ENCODE measurements at regions not wholly inside any gene's neighbourhood (a gene's known extent, or its start where the extent isn't known, plus 50 kb on each side); places are given as distances from the start of the nearest gene placed in this dataset.

- no peak for TF ChIP-seq CTCF (IDR thresholded peaks at IDR 0.05)
- Histone ChIP-seq H3K4me1 (ENCODE audit: control insufficient read depth in 1 of 2, low read depth in 2 of 2) (no peaks in the 10 kb centered on the region), H3K27me3 (replicated peaks; ENCODE audit: insufficient read depth) (no peaks in the 10 kb centered on the region), H3K9me3 (no peaks in the 10 kb centered on the region), H3K4me3 (no peak overlapping the region), H3K36me3 (no peaks in the 10 kb centered on the region), H3K27ac (no peak overlapping the region)
- no peak for DNase-seq (ENCODE audit: low spot score)
- no peak for ATAC-seq (ENCODE audit: insufficient number of reproducible peaks, low FRiP score, low read depth)
These were observed 587.3 kb downstream of the SEMA5A start for GRCh38 chr5:8958602-8959001.

- TF ChIP-seq CTCF (IDR thresholded peaks at IDR 0.05), result no peak
- no peak overlapping the region for H3K4me3 ChIP-seq
- no peak overlapping the region for H3K27ac ChIP-seq
- ATAC-seq (ENCODE audit: insufficient number of reproducible peaks, low FRiP score, low read depth), result no peak
- H3K36me3 ChIP-seq, result no peaks in the 10 kb centered on the region
- H3K27me3 ChIP-seq (replicated peaks; ENCODE audit: insufficient read depth), result no peaks in the 10 kb centered on the region
- no peaks in the 10 kb centered on the region for H3K4me1 ChIP-seq (ENCODE audit: control insufficient read depth in 1 of 2, low read depth in 2 of 2)
- no peaks in the 10 kb centered on the region for H3K9me3 ChIP-seq
- DNase-seq (ENCODE audit: low spot score), result no peak
These were observed 584.7 kb downstream of the SEMA5A start for GRCh38 chr5:8961219-8961618.

GRCh38 chr5:8961956-8962355 is 583.9 kb downstream of the SEMA5A start:
- TF ChIP-seq CTCF (IDR thresholded peaks at IDR 0.05), result no peak
- DNase-seq (ENCODE audit: low spot score) (no peak), ATAC-seq (ENCODE audit: insufficient number of reproducible peaks, low FRiP score, low read depth) (no peak)
- Histone ChIP-seq H3K9me3 (no peaks in the 10 kb centered on the region), H3K27me3 (replicated peaks; ENCODE audit: insufficient read depth) (no peaks in the 10 kb centered on the region), H3K27ac (no peak overlapping the region), H3K36me3 (no peaks in the 10 kb centered on the region), H3K4me1 (ENCODE audit: control insufficient read depth in 1 of 2, low read depth in 2 of 2) (no peaks in the 10 kb centered on the region), H3K4me3 (no peak overlapping the region)

- TF ChIP-seq CTCF (IDR thresholded peaks at IDR 0.05), result no peak
- no peaks in the 10 kb centered on the region for H3K36me3 ChIP-seq
- no peaks in the 10 kb centered on the region for H3K27me3 ChIP-seq (replicated peaks; ENCODE audit: insufficient read depth)
- no peaks in the 10 kb centered on the region for H3K4me1 ChIP-seq (ENCODE audit: control insufficient read depth in 1 of 2, low read depth in 2 of 2)
- H3K9me3 ChIP-seq, result no peaks in the 10 kb centered on the region
- DNase-seq (ENCODE audit: low spot score), result no peak
- no peak overlapping the region for H3K27ac ChIP-seq
- H3K4me3 ChIP-seq, result no peak overlapping the region
- no peak for ATAC-seq (ENCODE audit: insufficient number of reproducible peaks, low FRiP score, low read depth)
These were observed 564.9 kb downstream of the SEMA5A start for GRCh38 chr5:8981016-8981415.

- TF ChIP-seq CTCF (IDR thresholded peaks at IDR 0.05), result no peak
- no peak overlapping the region for H3K27ac ChIP-seq
- H3K4me1 ChIP-seq (ENCODE audit: control insufficient read depth in 1 of 2, low read depth in 2 of 2), result no peaks in the 10 kb centered on the region
- no peak overlapping the region for H3K4me3 ChIP-seq
- ATAC-seq (ENCODE audit: insufficient number of reproducible peaks, low FRiP score, low read depth), result no peak
- DNase-seq (ENCODE audit: low spot score), result no peak
- no peaks in the 10 kb centered on the region for H3K9me3 ChIP-seq
- no peaks in the 10 kb centered on the region for H3K36me3 ChIP-seq
- H3K27me3 ChIP-seq (replicated peaks; ENCODE audit: insufficient read depth), result no peaks in the 10 kb centered on the region
These were observed 564.4 kb downstream of the SEMA5A start for GRCh38 chr5:8981496-8981895.

Data from thoracic aorta (tissue), 2 donors.